ENCODE measurements at regions not wholly inside any gene's neighbourhood (a gene's known extent, or its start where the extent isn't known, plus 50 kb on each side); places are given as distances from the start of the nearest gene placed in this dataset.

GRCh38 chr13:42477596-42478190 lies 96.3 kb upstream of the TNFSF11 start:
- H3K79me2 ChIP-seq (ENCODE audit: insufficient read depth, low read length), result no peaks in the 10 kb centered on the region
- H3K4me3 ChIP-seq (ENCODE audit: low read length, poor library complexity, severe bottlenecking), result no peak overlapping the region
- no peaks in the 10 kb centered on the region for H3F3A ChIP-seq (ENCODE audit: low read depth)
- H3K4me1 ChIP-seq (ENCODE audit: insufficient read depth, low read length, poor library complexity, severe bottlenecking), result no peaks in the 10 kb centered on the region
- no peak for TF ChIP-seq CTCF (conservative IDR thresholded peaks at IDR 0.05; ENCODE audit: low read length)
- no peak for TF ChIP-seq EZH2phosphoT487 (IDR thresholded peaks at IDR 0.05; ENCODE audit: borderline replicate concordance)
- H3K27me3 ChIP-seq (ENCODE audit: insufficient read depth, low read length, poor library complexity, severe bottlenecking), result no peaks in the 10 kb centered on the region
- no peak overlapping the region for H3K9ac ChIP-seq (ENCODE audit: low read depth, low read length, poor library complexity, severe bottlenecking)
- H3K4me2 ChIP-seq (ENCODE audit: low read depth, low read length, poor library complexity, severe bottlenecking), result no peak overlapping the region
- H3K9me3 ChIP-seq (ENCODE audit: insufficient read depth, low read depth, low read length), result no peaks in the 10 kb centered on the region
- no peaks in the 10 kb centered on the region for H3K36me3 ChIP-seq (ENCODE audit: insufficient read depth, low read length)
- no peaks in the 10 kb centered on the region for H4K20me1 ChIP-seq (ENCODE audit: insufficient read depth, low read length, poor library complexity, severe bottlenecking)
- no peak overlapping the region for H2AFZ ChIP-seq (ENCODE audit: low read length)
- H3K9me2 ChIP-seq (replicated peaks; ENCODE audit: low read depth, low read length), result no peaks in the 10 kb centered on the region

GRCh38 chr13:42478531-42479156 lies 95.3 kb upstream of the TNFSF11 start:
- Histone ChIP-seq H3K27me3 (ENCODE audit: insufficient read depth, low read length, poor library complexity, severe bottlenecking) (no peaks in the 10 kb centered on the region), H3K4me3 (ENCODE audit: low read length, poor library complexity, severe bottlenecking) (no peak overlapping the region), H3K9me2 (replicated peaks; ENCODE audit: low read depth, low read length) (no peaks in the 10 kb centered on the region), H3K79me2 (ENCODE audit: insufficient read depth, low read length) (no peaks in the 10 kb centered on the region), H4K20me1 (ENCODE audit: insufficient read depth, low read length, poor library complexity, severe bottlenecking) (no peaks in the 10 kb centered on the region), H2AFZ (ENCODE audit: low read length) (peak overlapping the region; percentile 77; the same call in 1 of the 2 replicates), H3F3A (ENCODE audit: low read depth) (no peaks in the 10 kb centered on the region), H3K36me3 (ENCODE audit: insufficient read depth, low read length) (no peaks in the 10 kb centered on the region), H3K9me3 (ENCODE audit: insufficient read depth, low read depth, low read length) (no peaks in the 10 kb centered on the region), H3K9ac (ENCODE audit: low read depth, low read length, poor library complexity, severe bottlenecking) (no peak overlapping the region), H3K4me2 (ENCODE audit: low read depth, low read length, poor library complexity, severe bottlenecking) (no peak overlapping the region), H3K4me1 (ENCODE audit: insufficient read depth, low read length, poor library complexity, severe bottlenecking) (no peaks in the 10 kb centered on the region)
- TF ChIP-seq EZH2phosphoT487 (IDR thresholded peaks at IDR 0.05; ENCODE audit: borderline replicate concordance) (no peak), CTCF (conservative IDR thresholded peaks at IDR 0.05; ENCODE audit: low read length) (peak; percentile 74)

- Histone ChIP-seq H3K4me3 (ENCODE audit: low read length, poor library complexity, severe bottlenecking) (no peak overlapping the region), H3K4me1 (ENCODE audit: insufficient read depth, low read length, poor library complexity, severe bottlenecking) (no peaks in the 10 kb centered on the region), H4K20me1 (ENCODE audit: insufficient read depth, low read length, poor library complexity, severe bottlenecking) (no peaks in the 10 kb centered on the region), H2AFZ (ENCODE audit: low read length) (no peak overlapping the region), H3K27me3 (ENCODE audit: insufficient read depth, low read length, poor library complexity, severe bottlenecking) (no peaks in the 10 kb centered on the region), H3K79me2 (ENCODE audit: insufficient read depth, low read length) (no peaks in the 10 kb centered on the region), H3K9ac (ENCODE audit: low read depth, low read length, poor library complexity, severe bottlenecking) (no peak overlapping the region), H3K9me2 (replicated peaks; ENCODE audit: low read depth, low read length) (no peaks in the 10 kb centered on the region), H3K4me2 (ENCODE audit: low read depth, low read length, poor library complexity, severe bottlenecking) (no peak overlapping the region), H3K9me3 (ENCODE audit: insufficient read depth, low read depth, low read length) (no peaks in the 10 kb centered on the region), H3F3A (ENCODE audit: low read depth) (no peaks in the 10 kb centered on the region), H3K36me3 (ENCODE audit: insufficient read depth, low read length) (no peaks in the 10 kb centered on the region)
- TF ChIP-seq EZH2phosphoT487 (IDR thresholded peaks at IDR 0.05; ENCODE audit: borderline replicate concordance), result no peak
These were observed 89.6 kb upstream of the TNFSF11 start for GRCh38 chr13:42484386-42484785.

- no peak for TF ChIP-seq CTCF (conservative IDR thresholded peaks at IDR 0.05; ENCODE audit: low read length)
- TF ChIP-seq EZH2phosphoT487 (IDR thresholded peaks at IDR 0.05; ENCODE audit: borderline replicate concordance), result no peak
- H3K9me2 ChIP-seq (replicated peaks; ENCODE audit: low read depth, low read length), result no peaks in the 10 kb centered on the region
- no peaks in the 10 kb centered on the region for H3K9me3 ChIP-seq (ENCODE audit: insufficient read depth, low read depth, low read length)
- H3K9ac ChIP-seq (ENCODE audit: low read depth, low read length, poor library complexity, severe bottlenecking), result no peak overlapping the region
- no peak overlapping the region for H3K4me2 ChIP-seq (ENCODE audit: low read depth, low read length, poor library complexity, severe bottlenecking)
- no peak overlapping the region for H2AFZ ChIP-seq (ENCODE audit: low read length)
- no peak overlapping the region for H3K4me3 ChIP-seq (ENCODE audit: low read length, poor library complexity, severe bottlenecking)
- H3K36me3 ChIP-seq (ENCODE audit: insufficient read depth, low read length), result no peaks in the 10 kb centered on the region
- H3K27me3 ChIP-seq (ENCODE audit: insufficient read depth, low read length, poor library complexity, severe bottlenecking), result no peaks in the 10 kb centered on the region
- H3K4me1 ChIP-seq (ENCODE audit: insufficient read depth, low read length, poor library complexity, severe bottlenecking), result no peaks in the 10 kb centered on the region
- H3F3A ChIP-seq (ENCODE audit: low read depth), result no peaks in the 10 kb centered on the region
- H4K20me1 ChIP-seq (ENCODE audit: insufficient read depth, low read length, poor library complexity, severe bottlenecking), result no peaks in the 10 kb centered on the region
- no peaks in the 10 kb centered on the region for H3K79me2 ChIP-seq (ENCODE audit: insufficient read depth, low read length)
These were observed 88.7 kb upstream of the TNFSF11 start for GRCh38 chr13:42485272-42485671.

Data from Loucy (cell line).